Fibroblast of the aortic adventitia (primary cell): ENCODE measurements at regions not wholly inside any gene's neighbourhood (a gene's known extent, or its start where the extent isn't known, plus 50 kb on each side); places are given as distances from the start of the nearest gene placed in this dataset.
"Not testable (repeated sequence)": the region's sequence is repeated elsewhere in the genome, so short reads cannot be mapped to it uniquely, and the experiment has no call there.

ENCODE experiments used
- DNase-seq: peaks from one replicate; pipeline ENCODE4 v3.0.0-alpha.2; 2010; ENCODE audit warnings: low read depth
- H3K4me3 ChIP-seq: 2 replicates; pipeline ENCODE4 v1.5.1; 2011; ENCODE audit warnings: low read depth, mild to moderate bottlenecking, control low read depth, low read length, moderate library complexity
- CTCF ChIP-seq: IDR thresholded peaks from 2 replicates; pipeline ENCODE4 v1.5.1; 2011; ENCODE audit warnings: mild to moderate bottlenecking, low read length, control low read depth, inconsistent platforms; ENCODE audit not compliant: insufficient read depth

GRCh38 chr9:104195142-104195541 lies 101.0 kb downstream of the SMC2 start:
- DNase-seq, H3K4me3 ChIP-seq: not testable (repeated sequence)

GRCh38 chr9:104200456-104200994 lies 106.4 kb downstream of the SMC2 start:
- H3K4me3 ChIP-seq: no peak overlapping the region
- no peak for TF ChIP-seq CTCF
- no peak for DNase-seq

- DNase-seq: no peak
- no peak overlapping the region for H3K4me3 ChIP-seq
- no peak for TF ChIP-seq CTCF
These were observed 112.7 kb downstream of the SMC2 start for GRCh38 chr9:104206766-104207165.

- TF ChIP-seq CTCF: no peak
These were observed 115.3 kb downstream of the SMC2 start for GRCh38 chr9:104209387-104209786.

GRCh38 chr9:104227108-104227507 lies 133.0 kb downstream of the SMC2 start:
- TF ChIP-seq CTCF: no peak
- DNase-seq: peak; percentile 80
- H3K4me3 ChIP-seq: no peak overlapping the region

More at GRCh38 chr9:104209387-104209786, 115.3 kb downstream of the SMC2 start:
- no peak for DNase-seq
- H3K4me3 ChIP-seq: no peak overlapping the region

GRCh38 chr9:104232781-104233341 lies 138.8 kb downstream of the SMC2 start:
- no peak overlapping the region for H3K4me3 ChIP-seq
- no peak for TF ChIP-seq CTCF
- DNase-seq: peak; percentile 94

- H3K4me3 ChIP-seq: no peak overlapping the region
- DNase-seq: no peak
- no peak for TF ChIP-seq CTCF
These were observed 139.3 kb downstream of the SMC2 start for GRCh38 chr9:104233366-104233765.

- DNase-seq, H3K4me3 ChIP-seq: not testable (repeated sequence)
These were observed 140.7 kb downstream of the SMC2 start for GRCh38 chr9:104234632-104235337.

GRCh38 chr9:104235347-104236120 lies 141.4 kb downstream of the SMC2 start:
- DNase-seq, H3K4me3 ChIP-seq: not testable (repeated sequence)
